CD14-positive monocyte (primary cell): ENCODE measurements at regions not wholly inside any gene's neighbourhood (a gene's known extent, or its start where the extent isn't known, plus 50 kb on each side); places are given as distances from the start of the nearest gene placed in this dataset.

ENCODE experiments used
- DNase-seq, 3 donors: peaks; one replicate each; pipeline ENCODE4 v3.0.0-alpha.2; 2011 to 2022
- H2AFZ ChIP-seq: 2 replicates; pipeline ENCODE4 v1.6.0; 2012; ENCODE audit warnings: mild to moderate bottlenecking, low read depth, low read length, inconsistent platforms; ENCODE audit not compliant: insufficient read depth, poor library complexity, severe bottlenecking
- H3K27ac ChIP-seq, 2 donors: 1 replicate in 1 of 2; 2 replicates in 1 of 2; pipeline ENCODE4 v1.5.1; 2012 to 2013; ENCODE audit warnings: low read length in 2 of 2, control low read depth in 1 of 2, inconsistent platforms in 1 of 2, low read depth in 1 of 2, mild to moderate bottlenecking in 1 of 2
- H3K27me3 ChIP-seq, 2 donors: one replicate each; pipeline versions ENCODE4 v1.6.0 to v1.6.1; 2011 to 2013; ENCODE audit warnings: low read length in 2 of 2; ENCODE audit not compliant: control insufficient read depth in 2 of 2, insufficient read depth in 2 of 2
- H3K36me3 ChIP-seq, 2 donors: replicated peaks in 1 of 2; 1 replicate in 1 of 2; 2 replicates in 1 of 2; pipeline versions ENCODE4 v1.5.1 to v1.6.1; 2012 to 2013; ENCODE audit warnings: low read length in 2 of 2, control low read depth in 1 of 2, inconsistent platforms in 1 of 2, mild to moderate bottlenecking in 1 of 2; ENCODE audit not compliant: insufficient read depth in 2 of 2, control insufficient read depth in 1 of 2
- H3K4me1 ChIP-seq, 2 donors: 1 replicate in 1 of 2; 2 replicates in 1 of 2; pipeline versions ENCODE4 v1.5.1 to v1.6.1; 2012 to 2013; ENCODE audit warnings: low read length in 2 of 2, control low read depth in 1 of 2, inconsistent platforms in 1 of 2, mild to moderate bottlenecking in 1 of 2, moderate library complexity in 1 of 2; ENCODE audit not compliant: insufficient read depth in 2 of 2, control insufficient read depth in 1 of 2
- H3K4me2 ChIP-seq: replicated peaks from 2 replicates; pipeline ENCODE3; 2012; ENCODE audit warnings: low read length, moderate library complexity, mild to moderate bottlenecking; ENCODE audit not compliant: poor library complexity, severe bottlenecking; ENCODE audit errors: extremely low read depth
- H3K4me3 ChIP-seq, 3 experiments: fragments of 200-600 bp in 1 of 3; sonication (generic) in 1 of 3; replicated peaks in 1 of 3; 1 replicate in 2 of 3; 2 replicates in 1 of 3; pipeline ENCODE4 v1.5.1; 2011 to 2013; ENCODE audit warnings: low read length in 3 of 3, mild to moderate bottlenecking in 3 of 3, control low read depth in 2 of 3, low read depth in 2 of 3, inconsistent platforms in 1 of 3, moderate library complexity in 1 of 3
- H3K79me2 ChIP-seq: 2 replicates; pipeline ENCODE4 v1.6.0; 2012; ENCODE audit warnings: mild to moderate bottlenecking, control low read depth, inconsistent platforms, low read length, moderate library complexity; ENCODE audit not compliant: insufficient read depth
- H3K9ac ChIP-seq: 2 replicates; pipeline ENCODE4 v1.6.0; 2017; ENCODE audit warnings: low read length, mild to moderate bottlenecking; ENCODE audit not compliant: insufficient read depth, poor library complexity, severe bottlenecking
- H3K9me3 ChIP-seq, 2 donors: replicated peaks in 1 of 2; 1 replicate in 1 of 2; 2 replicates in 1 of 2; pipeline versions ENCODE4 v1.5.1 to v1.6.1; 2012 to 2013; ENCODE audit warnings: low read length in 2 of 2, control low read depth in 1 of 2; ENCODE audit not compliant: control insufficient read depth in 1 of 2, insufficient read depth in 1 of 2
- H4K20me1 ChIP-seq: 2 replicates; pipeline ENCODE4 v1.6.0; 2012; ENCODE audit warnings: mild to moderate bottlenecking, low read length, control low read depth, moderate library complexity; ENCODE audit not compliant: insufficient read depth
- H3K27ac Mint-ChIP-seq, 7 donors: one replicate each; pipeline ENCODE4 v1.8.0; 2020; ENCODE audit warnings: mild to moderate bottlenecking in 7 of 7, mixed read lengths in 7 of 7, moderate library complexity in 6 of 7, inconsistent platforms in 2 of 7
- H3K27me3 Mint-ChIP-seq, 3 donors: one replicate each; pipeline ENCODE4 v1.8.0; 2021 to 2022; ENCODE audit warnings: low read depth in 3 of 3, mild to moderate bottlenecking in 3 of 3, mixed read lengths in 3 of 3, moderate library complexity in 3 of 3, inconsistent platforms in 1 of 3
- H3K36me3 Mint-ChIP-seq, 2 donors: one replicate each; pipeline ENCODE4 v1.8.0; 2020; ENCODE audit warnings: mixed read lengths in 2 of 2, inconsistent platforms in 1 of 2, mild to moderate bottlenecking in 1 of 2
- H3K4me1 Mint-ChIP-seq: one replicate; pipeline ENCODE4 v1.8.0; 2020; ENCODE audit warnings: mild to moderate bottlenecking, mixed read lengths
- H3K4me3 Mint-ChIP-seq, 2 donors: one replicate each; pipeline ENCODE4 v1.8.0; 2020; ENCODE audit warnings: mild to moderate bottlenecking in 2 of 2, mixed read lengths in 2 of 2, moderate library complexity in 1 of 2
- H3K9me3 Mint-ChIP-seq, 7 donors: one replicate each; pipeline ENCODE4 v1.8.0; 2020 to 2022; ENCODE audit warnings: mixed read lengths in 7 of 7, mild to moderate bottlenecking in 6 of 7, moderate library complexity in 6 of 7, inconsistent platforms in 2 of 7
- CTCF ChIP-seq: fragments of 200-600 bp; IDR thresholded peaks from one replicate; pipeline ENCODE4 v1.8.0; 2022; ENCODE audit warnings: antibody characterized with exemption, mild to moderate bottlenecking
- WGBS: methylation state at CpG from one replicate; pipeline ENCODE4 v1.1.5; 2013; ENCODE audit warnings: missing lambda C conversion rate; ENCODE audit not compliant: insufficient coverage; 5-methylcytosine and 5-hydroxymethylcytosine counted together
- intact Hi-C, 2 donors: fragments of 100-400 bp; cut with micrococcal nuclease; formaldehyde crosslinking; loops; one replicate each; pipeline versions ENCODE4 v1.15.0 to v1.15.1; 2023

GRCh38 chr16:6892966-6893365, 439.7 kb upstream of the RBFOX1 start:
- H3K27me3 ChIP-seq, result no peaks in the 10 kb centered on the region
- H2AFZ ChIP-seq, result no peak overlapping the region
- intact Hi-C loops, result no loop called here
- TF ChIP-seq CTCF, result no peak
- no peaks in the 10 kb centered on the region for H3K36me3 ChIP-seq
- H3K27ac ChIP-seq, result no peak overlapping the region
- H4K20me1 ChIP-seq, result no peaks in the 10 kb centered on the region
- H3K4me1 Mint-ChIP-seq, result no peaks in the 10 kb centered on the region
- no peak overlapping the region for H3K27ac Mint-ChIP-seq
- WGBS, result 87% methylated on average over 2 of the region's 4 CpGs
- H3K4me3 Mint-ChIP-seq, result no peak overlapping the region
- H3K27me3 Mint-ChIP-seq, result peaks cover 2 to 5% (median 4%) of the 10 kb centered on the region in 3 donors
- H3K9me3 Mint-ChIP-seq, result peaks cover 0 to 2% (median 0%) of the 10 kb centered on the region in 7 donors
- DNase-seq, result no peak
- no peaks in the 10 kb centered on the region for H3K4me1 ChIP-seq
- H3K4me2 ChIP-seq, result no peak overlapping the region
- H3K9me3 ChIP-seq, result no peaks in the 10 kb centered on the region
- no peak overlapping the region for H3K9ac ChIP-seq
- H3K79me2 ChIP-seq, result no peaks in the 10 kb centered on the region
- no peaks in the 10 kb centered on the region for H3K36me3 Mint-ChIP-seq
- H3K4me3 ChIP-seq, result no peak overlapping the region

- H3K9me3 Mint-ChIP-seq, result peaks cover 0 to 2% (median 0%) of the 10 kb centered on the region in 7 donors
- no peak for DNase-seq
- no CpG with 5 or more reads among the region's 2 CpGs for WGBS
- no peak overlapping the region for H3K4me2 ChIP-seq
- H4K20me1 ChIP-seq, result no peaks in the 10 kb centered on the region
- H3K27me3 Mint-ChIP-seq, result peaks cover 2 to 7% (median 4%) of the 10 kb centered on the region in 3 donors
- no peaks in the 10 kb centered on the region for H3K79me2 ChIP-seq
- no peak overlapping the region for H3K27ac Mint-ChIP-seq
- H3K9ac ChIP-seq, result no peak overlapping the region
- H3K36me3 ChIP-seq, result no peaks in the 10 kb centered on the region
- no peaks in the 10 kb centered on the region for H3K4me1 Mint-ChIP-seq
- no peak for TF ChIP-seq CTCF
- no peak overlapping the region for H2AFZ ChIP-seq
- H3K4me3 Mint-ChIP-seq, result no peak overlapping the region
- no peak overlapping the region for H3K27ac ChIP-seq
- H3K27me3 ChIP-seq, result no peaks in the 10 kb centered on the region
- no peak overlapping the region for H3K4me3 ChIP-seq
- no peaks in the 10 kb centered on the region for H3K36me3 Mint-ChIP-seq
- intact Hi-C loops, result no loop called here
- no peaks in the 10 kb centered on the region for H3K9me3 ChIP-seq
- no peaks in the 10 kb centered on the region for H3K4me1 ChIP-seq
Measured at GRCh38 chr16:6891496-6891895, 441.1 kb upstream of the RBFOX1 start.
